ENCODE measurements at regions not wholly inside any gene's neighbourhood (a gene's known extent, or its start where the extent isn't known, plus 50 kb on each side); places are given as distances from the start of the nearest gene placed in this dataset.

GRCh38 chr2:139850254-139850890 lies 1070.2 kb upstream of the NXPH2 start (continued):
- TF ChIP-seq SMARCE1 (IDR thresholded peaks at IDR 0.05) = no peak
- peak; percentile 70 for TF ChIP-seq SOX6 (IDR thresholded peaks at IDR 0.05)
- TF ChIP-seq NR2F6 (CRISPR knock-in tag; IDR thresholded peaks at IDR 0.05) = no peak
- TF ChIP-seq POU5F1 (IDR thresholded peaks at IDR 0.05; ENCODE audit: borderline replicate concordance, low read depth, low read length, partially characterized antibody) = no peak
- peak; percentile 58 for TF ChIP-seq ZNF316 (IDR thresholded peaks at IDR 0.05)
- TF ChIP-seq ZNF311 (CRISPR knock-in tag; IDR thresholded peaks at IDR 0.05) = peak; percentile 83
- peak; percentile 79 for TF ChIP-seq TEAD4 (IDR thresholded peaks at IDR 0.05; ENCODE audit: low read length)
- TF ChIP-seq TEAD4 (CRISPR knock-in tag; IDR thresholded peaks at IDR 0.05; ENCODE audit: borderline replicate concordance) = no peak
- TF ChIP-seq EP300 (IDR thresholded peaks at IDR 0.05; ENCODE audit: low read length) = peak; percentile 52; the same call in 1 of the 2 replicates
- peak; percentile 55; the same call in 1 of the 2 replicates for TF ChIP-seq SMAD4 (CRISPR knock-in tag; conservative IDR thresholded peaks at IDR 0.05)
- no peak for TF ChIP-seq ZSCAN29 (IDR thresholded peaks at IDR 0.05)
- TF ChIP-seq RB1 (IDR thresholded peaks at IDR 0.05; ENCODE audit: low read depth) = no peak
- no peak for TF ChIP-seq ESRRA (IDR thresholded peaks at IDR 0.05; ENCODE audit: borderline replicate concordance, low read depth)
- no peak for TF ChIP-seq CTBP1 (IDR thresholded peaks at IDR 0.05; ENCODE audit: borderline replicate concordance)
- TF ChIP-seq CBFA2T3 (IDR thresholded peaks at IDR 0.05) = peak; percentile 93
- no peak for TF ChIP-seq PRPF4 (IDR thresholded peaks at IDR 0.05; ENCODE audit: insufficient read depth, low read depth, low read length, poor library complexity, severe bottlenecking)
